ENCODE measurements at regions not wholly inside any gene's neighbourhood (a gene's known extent, or its start where the extent isn't known, plus 50 kb on each side); places are given as distances from the start of the nearest gene placed in this dataset.

DNA sequence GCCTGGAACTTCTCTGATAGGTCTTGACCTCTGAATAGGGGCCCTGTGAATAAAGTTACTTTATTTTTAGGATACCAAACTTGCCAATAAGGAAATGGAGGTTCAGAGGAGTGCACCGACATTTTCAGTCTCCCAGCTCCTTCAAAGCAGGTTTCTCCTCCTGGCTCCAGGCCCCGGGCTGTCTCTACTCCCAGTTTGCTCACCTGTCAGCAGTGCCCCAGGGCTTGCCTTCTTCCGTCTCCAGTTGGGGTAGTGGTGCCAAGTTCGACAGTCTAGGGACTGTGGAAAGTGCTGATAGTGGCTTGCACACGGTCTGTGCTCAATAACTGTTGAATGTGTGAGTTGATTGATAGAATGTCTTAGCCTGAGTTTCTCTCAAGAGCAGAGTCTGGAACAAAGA lies 149.2 kb downstream of the ACTL8 start:
- no peak for DNase-seq (ENCODE audit: low spot score)

DNA sequence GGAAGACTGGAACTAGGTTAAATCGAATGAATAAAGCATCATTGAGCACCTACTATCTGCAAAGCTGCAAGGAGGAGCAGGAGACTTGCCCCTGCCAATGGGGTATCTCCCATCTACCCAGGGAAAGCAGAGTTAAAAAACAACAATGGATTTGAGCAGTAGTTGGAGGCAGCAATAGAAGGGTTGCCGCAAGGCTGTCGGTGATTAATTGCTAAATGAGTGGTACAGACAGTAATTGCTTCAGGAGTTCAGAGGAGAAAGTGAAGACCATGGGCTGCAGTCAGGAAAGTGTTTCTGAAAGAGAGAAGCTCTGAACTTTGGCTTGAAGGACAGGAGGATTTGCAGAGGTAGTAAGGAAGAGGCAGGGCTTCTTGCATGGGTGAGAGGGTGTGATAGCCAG lies 152.9 kb downstream of the ACTL8 start:
- no peak for DNase-seq (ENCODE audit: low spot score)

DNA sequence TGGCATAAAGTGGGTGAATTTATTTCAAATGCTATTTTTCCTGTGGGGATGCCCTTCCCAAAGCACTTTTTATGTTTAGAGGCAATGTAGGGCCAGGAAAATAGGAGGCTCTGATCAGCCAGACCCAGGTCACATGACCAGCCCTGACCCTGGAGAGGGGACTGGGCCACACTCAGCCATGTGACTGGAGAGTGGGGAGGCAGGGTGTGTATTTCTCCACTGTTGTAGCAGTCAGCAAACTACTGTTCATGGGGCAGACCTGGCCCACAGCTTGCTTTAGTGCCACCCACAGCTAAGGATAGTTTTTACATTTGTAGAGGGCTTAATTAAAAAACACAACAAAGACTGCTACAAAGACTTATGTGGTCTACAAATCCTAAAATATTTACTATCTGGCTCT lies 153.8 kb downstream of the ACTL8 start:
- DNase-seq (ENCODE audit: low spot score) = no peak

DNA sequence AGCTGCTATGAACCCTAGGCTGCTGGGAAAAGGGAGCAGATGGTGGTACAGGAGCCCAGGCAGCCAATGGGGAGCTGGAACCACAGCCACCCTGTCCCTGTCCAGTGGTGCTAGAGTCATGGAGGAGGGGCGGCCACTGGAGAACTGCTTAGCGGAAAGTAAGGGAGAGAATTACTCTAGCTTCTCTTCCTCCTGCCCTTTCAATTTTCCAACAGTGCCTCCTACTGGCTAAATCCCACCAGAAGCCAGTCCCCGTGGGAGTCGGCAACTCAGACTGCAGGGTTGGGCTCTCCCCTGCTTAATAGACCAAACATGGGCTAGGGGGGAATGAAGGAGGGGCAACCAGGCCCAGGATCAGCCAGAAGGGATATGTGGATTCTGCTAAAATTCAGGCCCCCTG lies 154.5 kb downstream of the ACTL8 start:
- peak; percentile 31 for DNase-seq (ENCODE audit: low spot score)

DNA sequence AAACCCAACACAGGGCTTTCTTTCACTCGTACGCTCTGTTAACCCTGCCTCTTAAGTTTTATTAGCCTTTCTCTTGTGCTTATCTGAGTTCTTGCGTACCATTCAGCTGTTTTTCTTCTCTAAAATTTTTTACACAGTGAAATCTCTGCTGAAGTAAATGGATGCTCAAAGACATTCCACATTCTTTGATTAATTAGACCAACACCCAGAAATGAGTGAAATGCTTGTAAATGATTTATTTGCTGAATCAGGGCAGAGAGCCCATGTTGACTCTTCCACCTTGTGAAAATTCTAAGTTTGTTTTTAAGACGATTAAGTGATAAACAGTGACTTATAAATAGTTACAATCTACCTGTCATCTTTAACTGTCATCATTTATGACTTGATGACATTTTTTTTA lies 156.7 kb downstream of the ACTL8 start:
- no peak for DNase-seq (ENCODE audit: low spot score)

DNA sequence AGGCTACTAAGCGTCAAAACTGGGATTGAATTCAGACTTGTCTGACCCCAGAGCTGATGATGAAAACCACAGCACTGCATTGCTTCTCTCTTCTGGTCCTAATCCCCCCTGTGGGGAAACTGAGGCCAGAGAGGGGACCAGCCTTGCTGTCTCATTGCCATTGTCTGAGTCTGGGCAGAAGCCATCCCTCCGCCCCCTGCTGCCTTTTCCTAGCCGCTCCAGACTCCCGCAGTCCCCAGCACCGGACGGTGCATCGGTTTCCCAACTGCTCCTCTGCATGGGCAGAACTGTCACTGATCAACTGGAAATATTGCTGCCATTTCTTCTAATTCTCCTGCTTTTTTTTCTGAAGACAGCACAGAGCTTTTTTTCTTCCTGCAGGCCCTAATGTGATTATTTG lies 157.4 kb downstream of the ACTL8 start:
- DNase-seq (ENCODE audit: low spot score) = no peak

DNA sequence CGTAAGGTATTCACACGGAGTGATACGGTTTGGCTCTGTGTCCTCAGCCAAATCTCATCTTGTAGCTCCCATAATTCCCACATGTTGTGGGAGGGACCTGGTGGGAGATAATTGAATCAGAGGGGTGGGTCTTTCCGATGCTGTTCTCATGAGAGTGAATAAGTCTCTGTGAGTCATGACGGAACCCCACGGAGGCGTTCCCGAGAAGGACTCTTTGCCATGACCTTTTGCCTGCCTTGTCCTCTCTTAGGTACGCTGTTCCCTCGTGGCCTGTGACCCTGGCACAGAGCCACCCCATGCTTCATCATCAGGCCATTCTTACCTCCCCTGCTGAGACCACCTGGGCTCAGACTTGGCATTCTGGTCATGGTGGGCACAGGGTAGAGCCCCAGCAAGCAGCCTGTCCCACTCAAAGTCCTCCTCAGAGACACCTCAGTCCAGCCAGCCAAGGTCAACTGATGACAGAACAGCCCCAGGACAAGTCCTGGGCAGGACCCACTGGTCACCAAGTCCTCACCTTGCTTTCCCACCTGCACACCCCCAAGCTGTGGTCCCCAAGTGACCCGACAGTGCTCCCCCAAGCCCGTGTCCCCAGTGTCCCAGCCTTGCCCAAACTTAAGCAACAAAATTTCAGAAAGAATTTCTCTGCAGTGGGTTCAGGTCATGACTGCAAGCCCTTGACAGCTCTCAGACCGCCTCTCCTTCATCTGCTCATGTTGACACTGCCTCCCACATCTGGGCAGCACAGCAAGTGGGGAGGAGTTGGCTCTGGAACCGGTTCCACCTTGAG lies 158.4 kb downstream of the ACTL8 start:
- no peak for DNase-seq (ENCODE audit: low spot score)

DNA sequence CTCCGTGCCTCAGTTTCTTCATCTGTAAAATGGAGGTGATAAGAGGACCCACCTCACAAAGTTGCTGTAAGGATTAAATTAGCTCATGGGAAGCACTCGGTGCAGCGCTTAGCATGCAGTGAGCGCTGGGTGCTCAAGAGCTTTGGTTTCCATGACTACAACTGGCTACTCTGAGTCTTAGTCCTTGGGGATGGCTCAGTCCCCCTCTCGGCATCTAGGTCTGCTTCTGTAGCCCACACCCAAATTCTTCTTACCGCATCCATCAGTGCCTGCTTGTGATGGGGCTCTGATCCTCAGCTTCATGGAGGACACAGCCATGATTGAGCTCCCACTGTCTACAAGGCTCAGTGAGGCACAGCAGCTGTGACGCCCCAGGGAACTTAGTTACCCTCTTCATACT lies 159.0 kb downstream of the ACTL8 start:
- DNase-seq (ENCODE audit: low spot score) = no peak

DNA sequence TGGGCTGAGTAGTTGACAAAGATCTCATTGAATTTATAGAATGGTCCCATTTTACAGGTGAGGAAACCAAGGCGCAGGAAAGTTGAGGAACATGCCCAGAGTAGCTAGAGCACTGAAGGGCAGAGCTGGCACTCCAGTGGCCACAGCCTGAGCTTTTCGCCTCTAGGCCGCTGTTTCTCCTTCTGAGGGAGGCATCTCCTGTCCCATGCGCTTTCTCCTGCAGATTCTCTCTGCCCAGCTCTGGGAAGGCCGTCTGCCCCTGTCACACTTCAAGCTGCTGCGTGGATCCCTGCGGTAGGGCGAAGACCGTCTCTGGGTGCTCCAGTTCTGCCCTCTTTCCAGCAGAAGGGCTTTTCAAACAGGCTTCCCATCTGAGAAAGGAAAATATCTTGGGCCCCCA lies 159.9 kb downstream of the ACTL8 start:
- DNase-seq (ENCODE audit: low spot score) = no peak

DNA sequence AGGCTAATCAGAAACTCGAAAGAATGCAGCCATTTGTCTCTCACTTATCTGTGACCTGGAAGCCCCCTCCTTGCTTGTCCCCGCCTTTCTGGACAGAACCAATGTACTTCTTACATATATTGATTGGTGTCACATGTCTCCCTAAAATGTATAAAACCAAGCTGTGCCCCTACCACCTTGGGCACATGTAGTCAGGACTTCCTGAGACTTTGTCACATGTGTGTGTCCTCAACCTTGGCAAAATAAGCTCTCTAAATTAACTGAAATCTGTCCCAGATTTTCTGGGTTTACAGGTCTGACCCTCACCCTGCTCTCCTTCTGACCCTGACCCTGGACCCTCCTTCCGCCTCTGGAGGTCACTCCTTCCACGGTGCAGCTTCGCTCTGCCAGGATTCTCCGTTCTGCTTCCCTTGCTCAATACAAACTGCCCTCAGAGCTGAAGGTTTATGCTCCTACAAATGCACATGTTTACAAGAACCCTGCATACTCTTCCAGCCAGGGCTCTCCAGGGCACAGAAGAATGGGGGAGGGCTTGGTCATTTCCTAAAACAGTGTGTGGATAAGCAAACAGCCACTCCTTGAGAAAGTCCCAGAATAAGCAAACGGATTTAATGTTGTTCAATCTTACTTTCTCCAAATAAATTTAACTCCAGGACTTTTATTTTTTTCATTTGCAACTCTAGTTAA lies 160.5 kb downstream of the ACTL8 start:
- no peak for DNase-seq (ENCODE audit: low spot score)

DNA sequence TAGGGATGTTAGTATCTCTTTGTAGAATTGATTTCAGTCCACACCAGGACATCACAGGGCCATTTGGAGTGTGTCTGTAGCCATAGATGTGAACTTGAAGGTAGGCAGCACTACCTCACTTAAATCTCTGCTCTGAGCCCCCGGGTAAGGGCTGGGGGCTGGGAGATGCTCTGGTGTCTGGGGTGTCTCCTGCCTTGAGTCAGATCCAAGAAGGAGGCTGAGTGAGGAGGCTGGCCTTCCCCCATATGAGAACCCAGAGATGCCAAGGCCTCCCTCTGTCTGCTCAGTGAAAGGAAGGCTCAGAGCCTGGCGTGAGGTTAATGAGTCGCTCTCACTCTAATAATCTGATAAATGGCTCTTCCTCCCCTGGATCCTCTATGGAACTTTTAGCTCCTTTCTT lies 161.6 kb downstream of the ACTL8 start:
- DNase-seq (ENCODE audit: low spot score) = no peak

DNA sequence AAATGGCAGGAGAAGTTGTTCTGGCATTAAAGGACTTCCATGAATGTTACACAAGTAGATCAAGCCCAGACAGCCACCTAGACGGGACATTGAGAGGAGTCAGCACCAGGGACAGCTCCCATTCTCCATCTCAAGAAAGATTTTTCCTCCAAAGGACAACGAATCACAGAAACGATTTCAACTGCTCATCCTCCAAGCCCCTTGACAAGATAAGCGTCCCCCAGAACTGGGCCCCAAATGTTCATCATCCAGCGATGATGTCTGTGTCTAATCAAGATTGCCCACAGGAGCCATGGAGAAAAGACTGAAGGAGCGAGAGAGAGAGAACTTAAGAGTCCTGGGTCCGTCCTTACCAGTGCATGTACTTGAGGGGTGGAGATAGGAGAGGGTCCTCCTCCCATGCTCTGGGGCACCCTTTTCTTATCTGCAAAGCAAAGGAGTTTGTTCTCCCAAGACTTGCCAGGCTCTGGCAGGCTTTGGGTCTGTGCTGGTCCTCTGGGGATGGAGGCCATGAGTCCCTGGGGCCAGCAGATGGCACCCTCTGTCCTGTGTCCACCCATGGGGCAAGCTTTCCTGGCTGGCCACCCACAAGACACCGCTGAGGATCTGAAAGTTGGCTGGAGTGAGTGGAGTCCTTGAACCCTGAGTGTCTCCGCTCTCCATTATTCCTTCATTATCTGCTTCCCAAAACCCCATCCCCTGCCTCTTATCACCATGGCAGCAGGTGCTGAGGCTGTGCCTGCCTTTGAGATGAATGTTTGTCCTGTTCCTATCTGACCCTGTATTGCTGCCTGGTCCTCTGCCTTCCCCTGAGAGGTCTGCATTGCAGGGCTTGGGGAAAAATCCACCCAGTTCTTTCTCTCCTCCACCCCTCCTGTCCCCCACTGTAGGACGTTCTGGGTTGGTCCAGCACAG lies 164.6 kb downstream of the ACTL8 start:
- DNase-seq (ENCODE audit: low spot score) = peak; percentile 55

DNA sequence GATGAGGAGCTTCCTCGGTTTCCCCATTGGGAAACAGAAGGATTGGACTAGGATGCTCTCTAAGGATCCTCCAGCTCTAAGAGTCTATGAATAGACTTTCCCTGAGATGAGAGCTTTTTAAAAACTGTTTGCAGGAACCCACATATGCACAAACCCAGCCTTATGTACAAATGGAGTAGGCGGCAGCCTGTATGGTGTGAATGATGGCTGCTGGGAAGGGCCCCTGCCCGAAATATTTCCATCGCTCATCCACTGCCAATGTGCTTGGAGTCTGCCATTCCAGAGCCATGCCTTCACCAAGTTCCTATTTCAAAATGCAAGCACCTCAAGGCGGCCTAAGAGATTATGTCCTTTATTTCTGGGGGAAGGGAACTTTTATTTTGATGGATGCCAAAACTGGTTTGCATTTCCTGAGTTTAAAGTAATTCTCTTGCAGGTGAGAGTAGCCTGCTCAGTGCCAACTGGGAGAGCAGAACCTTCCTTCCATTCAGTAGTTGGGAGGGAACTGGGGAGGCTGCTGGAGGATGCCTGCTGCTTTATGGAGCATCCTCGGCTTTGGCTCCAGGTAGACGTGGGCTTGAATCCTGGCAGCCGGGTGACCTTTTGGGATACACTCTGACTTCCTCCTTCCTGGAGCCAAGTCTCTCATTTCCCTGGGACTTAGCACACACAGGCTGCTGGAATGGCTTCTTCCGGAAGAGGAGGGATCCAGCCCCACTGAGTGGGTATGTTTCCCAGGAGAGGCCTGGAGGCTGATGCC lies 165.9 kb downstream of the ACTL8 start:
- DNase-seq (ENCODE audit: low spot score) = no peak

DNA sequence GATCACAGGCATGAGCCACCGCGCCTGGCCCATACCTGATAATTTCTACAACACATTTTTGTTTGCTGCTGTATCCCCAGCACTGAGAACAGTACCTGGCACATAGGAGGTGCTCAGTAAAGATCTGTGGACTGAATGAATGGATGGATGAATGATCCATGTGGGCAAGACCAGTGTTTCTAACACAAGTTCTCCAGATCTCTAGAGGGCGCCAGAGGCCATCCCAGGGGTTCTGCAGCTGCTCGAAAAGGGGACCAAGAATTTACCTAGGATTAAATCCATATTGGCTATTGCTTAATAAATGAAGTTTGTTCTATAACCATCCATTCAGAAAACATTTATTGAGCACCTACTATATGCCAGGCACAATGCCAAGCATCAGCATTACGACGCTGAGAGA lies 167.7 kb downstream of the ACTL8 start:
- peak; percentile 36 for DNase-seq (ENCODE audit: low spot score)

DNA sequence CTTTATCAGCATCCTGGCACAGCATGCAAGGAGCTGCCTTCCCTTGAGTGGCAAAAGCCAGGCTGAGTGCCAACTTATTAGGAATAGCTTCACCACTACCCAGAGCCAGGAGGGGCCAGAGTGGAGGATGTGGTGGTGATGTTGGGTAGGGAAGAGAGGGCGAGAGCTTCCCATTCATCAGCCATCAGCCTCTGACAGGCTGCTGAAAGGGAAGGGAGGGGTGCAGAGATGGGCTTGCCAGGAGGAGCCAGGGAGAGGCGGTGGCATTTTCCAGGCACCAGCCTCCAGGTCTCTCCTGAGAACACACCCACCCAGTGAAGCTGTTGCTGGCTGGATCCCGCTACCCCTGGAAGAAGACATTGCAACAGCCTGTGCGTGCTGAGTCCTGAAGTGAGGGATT lies 168.5 kb downstream of the ACTL8 start:
- DNase-seq (ENCODE audit: low spot score) = no peak

DNA sequence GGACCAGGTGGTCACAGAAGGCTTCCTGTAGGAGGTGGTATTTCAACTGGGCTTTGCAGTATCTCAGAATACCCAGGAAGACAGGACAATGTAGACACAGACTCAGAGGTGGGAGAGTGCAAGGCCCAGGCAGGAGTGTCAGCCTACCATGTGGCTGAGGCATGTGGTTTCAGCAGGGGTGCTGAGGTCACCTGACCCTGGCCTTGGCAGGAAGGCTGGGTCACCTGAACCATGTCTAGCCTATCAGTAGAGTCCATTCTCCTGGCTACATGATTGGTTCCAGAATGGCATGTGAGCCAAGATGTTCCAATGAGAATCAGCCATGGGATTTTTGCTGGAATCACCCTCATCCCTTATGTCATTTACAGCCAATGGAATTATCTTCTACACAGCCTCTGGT lies 169.4 kb downstream of the ACTL8 start:
- no peak for DNase-seq (ENCODE audit: low spot score)

DNA sequence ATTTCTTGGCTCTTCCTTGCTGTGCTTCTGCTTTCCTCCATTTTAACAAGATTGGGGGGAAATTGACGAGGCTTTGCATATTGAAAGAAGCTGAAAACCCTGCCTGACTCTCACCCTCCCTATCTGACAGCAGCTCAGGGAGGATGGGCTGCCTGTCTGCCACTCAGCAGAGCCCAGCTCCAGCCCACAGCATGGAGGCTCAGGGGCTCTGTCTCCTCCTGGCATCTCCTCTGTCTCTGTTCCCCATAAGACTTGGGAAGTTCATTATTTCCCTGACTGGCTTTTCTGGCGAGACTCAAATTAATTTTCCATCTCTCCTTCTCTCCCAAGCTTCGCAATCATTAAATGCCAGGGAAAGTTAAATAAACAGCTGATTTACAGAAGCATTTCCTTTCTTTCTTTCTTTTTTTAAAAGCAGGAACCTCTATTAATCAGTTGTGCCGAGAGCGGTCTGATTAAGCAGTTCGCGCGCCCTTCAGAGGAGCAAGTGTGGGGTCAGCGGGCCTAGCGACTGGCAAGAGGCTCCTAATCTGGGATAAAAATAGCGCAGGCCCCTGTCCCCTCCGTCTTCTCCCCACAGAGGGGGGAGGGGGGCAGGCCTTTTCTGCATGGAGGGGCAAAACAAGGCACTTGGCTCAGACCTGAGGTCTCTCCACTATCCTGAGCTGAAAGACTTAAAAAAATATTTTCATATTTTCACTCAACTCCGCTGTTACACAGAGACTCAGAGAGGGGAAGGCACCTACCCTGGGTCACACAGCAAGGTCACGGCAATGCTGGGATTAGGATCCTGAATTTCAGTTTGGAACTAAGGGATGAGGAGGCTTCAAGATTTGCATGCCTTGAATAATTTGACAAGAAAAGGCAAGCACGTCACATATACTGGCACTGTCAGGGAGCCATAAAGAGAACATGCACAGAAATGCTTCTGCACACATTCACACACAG lies 170.4 kb downstream of the ACTL8 start:
- no peak for DNase-seq (ENCODE audit: low spot score)

DNA sequence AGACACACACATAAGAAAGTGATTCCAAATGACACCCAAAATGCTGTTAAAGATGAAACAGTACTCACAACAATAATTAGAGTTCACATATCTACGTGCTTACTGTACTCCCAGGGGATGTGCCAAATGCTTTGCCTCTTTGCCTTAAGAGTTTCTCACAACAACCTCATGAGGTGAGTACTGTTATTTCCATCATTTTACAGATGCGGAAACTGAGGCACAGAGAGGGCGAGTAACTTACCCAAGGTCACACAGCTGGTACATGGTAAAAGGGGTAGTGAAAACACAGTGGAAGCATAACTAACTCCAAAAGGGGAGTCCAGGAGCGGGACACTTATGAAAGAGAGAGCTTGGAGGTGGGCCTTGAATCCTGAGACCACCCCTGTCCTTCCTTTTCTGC lies 171.8 kb downstream of the ACTL8 start:
- no peak for DNase-seq (ENCODE audit: low spot score)

DNA sequence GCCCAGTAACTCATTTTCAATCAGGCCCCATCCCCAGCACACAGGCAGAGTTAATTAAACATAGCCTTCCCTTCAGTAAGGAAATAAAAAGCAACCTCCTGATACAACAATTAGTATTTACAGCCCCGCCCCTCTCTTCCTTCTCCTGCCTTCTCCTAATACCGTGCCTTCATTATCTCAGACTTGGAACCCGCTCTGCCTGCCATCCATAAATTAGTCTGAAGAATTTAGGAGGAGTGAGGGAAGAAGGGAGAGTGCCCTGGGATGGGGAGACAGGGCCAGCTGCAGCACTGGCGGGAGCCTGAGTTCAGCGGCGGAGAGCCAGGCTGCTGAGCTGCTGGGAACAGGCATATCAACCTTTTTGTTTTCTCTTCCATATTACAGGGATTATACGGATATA lies 172.8 kb downstream of the ACTL8 start:
- DNase-seq (ENCODE audit: low spot score) = no peak

DNA sequence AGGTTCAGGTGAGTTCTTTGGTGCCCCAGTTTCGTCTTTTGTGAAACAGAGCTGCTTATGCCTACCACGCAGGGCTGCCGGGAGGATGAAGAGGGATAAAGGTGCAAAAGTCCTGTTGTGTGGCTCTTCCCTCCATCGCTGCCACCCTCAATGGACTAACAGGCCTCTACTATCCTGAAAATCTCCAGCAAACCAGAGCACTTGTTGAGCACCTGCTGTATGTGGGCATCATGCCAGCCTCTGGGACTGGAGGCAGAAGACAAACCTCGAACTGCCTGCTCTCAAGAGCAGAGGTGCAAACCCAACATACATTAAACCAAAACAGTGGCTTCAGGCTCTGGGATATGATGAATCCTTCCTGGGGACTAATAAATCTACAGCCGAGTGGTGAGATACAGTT lies 174.1 kb downstream of the ACTL8 start:
- no peak for DNase-seq (ENCODE audit: low spot score)

DNA sequence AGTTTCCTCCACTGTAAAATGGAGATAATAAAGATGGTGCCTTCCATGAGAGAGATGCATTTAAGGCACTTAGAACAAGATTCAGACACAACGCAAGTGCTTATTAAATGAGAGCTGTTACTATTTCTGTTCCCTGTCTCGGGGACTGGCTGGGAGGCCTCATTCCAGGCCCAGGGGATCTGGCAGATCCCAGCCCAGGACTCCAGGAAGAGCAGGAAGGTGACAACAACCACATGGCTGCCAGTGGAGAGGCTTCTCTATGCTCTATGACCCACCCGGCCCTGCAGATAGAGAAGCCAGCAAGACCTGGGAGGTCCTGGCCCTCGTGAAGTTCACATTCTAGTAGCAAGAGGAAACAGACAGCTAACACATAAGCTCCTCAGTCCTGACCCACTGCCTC lies 175.5 kb downstream of the ACTL8 start:
- no peak for DNase-seq (ENCODE audit: low spot score)
